ENCODE measurements at regions not wholly inside any gene's neighbourhood (a gene's known extent, or its start where the extent isn't known, plus 50 kb on each side); places are given as distances from the start of the nearest gene placed in this dataset.

DNA sequence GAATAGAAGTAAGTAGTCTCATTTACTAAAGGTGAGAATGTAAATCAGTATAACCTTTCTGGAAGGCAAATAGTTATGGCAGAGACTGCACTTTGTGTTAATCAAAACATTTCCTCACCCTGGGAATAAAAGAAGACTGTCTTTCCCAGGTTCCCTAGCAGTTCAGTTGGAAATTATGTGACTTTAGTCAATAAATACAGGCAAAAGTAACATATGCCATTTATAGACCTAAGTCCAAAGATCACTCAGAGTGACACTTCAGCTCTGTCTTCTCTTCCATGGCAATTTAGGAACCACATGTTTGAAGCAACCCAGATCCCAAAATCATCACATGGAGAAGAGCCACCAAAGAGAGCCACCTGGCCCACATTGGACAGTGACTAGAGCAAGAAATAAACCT lies 160.7 kb upstream of the SV2C start:
- H3K27me3 Mint-ChIP-seq (ENCODE audit: unreplicated experiment), result peaks cover 2% of the 10 kb centered on the region
- no peak for DNase-seq (ENCODE audit: low spot score)
- H3K36me3 Mint-ChIP-seq (ENCODE audit: low read depth, unreplicated experiment), result no peaks in the 10 kb centered on the region
- TF ChIP-seq, protein P1, sequence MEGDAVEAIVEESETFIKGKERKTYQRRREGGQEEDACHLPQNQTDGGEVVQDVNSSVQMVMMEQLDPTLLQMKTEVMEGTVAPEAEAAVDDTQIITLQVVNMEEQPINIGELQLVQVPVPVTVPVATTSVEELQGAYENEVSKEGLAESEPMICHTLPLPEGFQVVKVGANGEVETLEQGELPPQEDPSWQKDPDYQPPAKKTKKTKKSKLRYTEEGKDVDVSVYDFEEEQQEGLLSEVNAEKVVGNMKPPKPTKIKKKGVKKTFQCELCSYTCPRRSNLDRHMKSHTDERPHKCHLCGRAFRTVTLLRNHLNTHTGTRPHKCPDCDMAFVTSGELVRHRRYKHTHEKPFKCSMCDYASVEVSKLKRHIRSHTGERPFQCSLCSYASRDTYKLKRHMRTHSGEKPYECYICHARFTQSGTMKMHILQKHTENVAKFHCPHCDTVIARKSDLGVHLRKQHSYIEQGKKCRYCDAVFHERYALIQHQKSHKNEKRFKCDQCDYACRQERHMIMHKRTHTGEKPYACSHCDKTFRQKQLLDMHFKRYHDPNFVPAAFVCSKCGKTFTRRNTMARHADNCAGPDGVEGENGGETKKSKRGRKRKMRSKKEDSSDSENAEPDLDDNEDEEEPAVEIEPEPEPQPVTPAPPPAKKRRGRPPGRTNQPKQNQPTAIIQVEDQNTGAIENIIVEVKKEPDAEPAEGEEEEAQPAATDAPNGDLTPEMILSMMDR (IDR thresholded peaks at IDR 0.05; ENCODE audit: unreplicated experiment), result no peak
- H3K27ac Mint-ChIP-seq (ENCODE audit: unreplicated experiment), result no peak overlapping the region
- H3K9me3 Mint-ChIP-seq (ENCODE audit: unreplicated experiment), result no peaks in the 10 kb centered on the region
- H3K4me1 Mint-ChIP-seq (ENCODE audit: unreplicated experiment), result no peaks in the 10 kb centered on the region
- no peak overlapping the region for H3K4me3 Mint-ChIP-seq (ENCODE audit: unreplicated experiment)

DNA sequence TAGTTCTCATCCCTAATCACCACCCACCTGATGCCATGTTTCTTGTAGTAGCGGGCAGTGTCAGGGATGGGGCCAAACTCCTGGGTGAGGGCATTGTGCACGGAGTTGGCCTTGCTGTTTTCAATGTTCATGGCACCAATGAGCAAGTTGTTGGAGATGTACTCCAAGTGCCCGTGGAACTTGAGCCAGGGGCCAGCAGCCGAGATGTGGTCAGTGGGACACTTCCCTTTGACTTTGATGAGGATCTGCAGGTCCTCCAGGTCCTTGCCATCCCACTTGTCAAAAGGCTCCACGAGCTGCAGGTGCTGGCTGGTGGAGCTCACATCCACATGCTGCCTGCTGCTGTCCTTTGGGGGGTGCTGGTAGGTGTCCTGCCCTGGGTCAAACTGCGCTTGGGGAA lies 162.2 kb upstream of the SV2C start:
- TF ChIP-seq, protein P1 (IDR thresholded peaks at IDR 0.05; ENCODE audit: unreplicated experiment), result no peak
- no peak overlapping the region for H3K27ac Mint-ChIP-seq (ENCODE audit: unreplicated experiment)
- no peak for DNase-seq (ENCODE audit: low spot score)
- no peak overlapping the region for H3K4me3 Mint-ChIP-seq (ENCODE audit: unreplicated experiment)
- H3K36me3 Mint-ChIP-seq (ENCODE audit: low read depth, unreplicated experiment), result no peaks in the 10 kb centered on the region
- no peaks in the 10 kb centered on the region for H3K4me1 Mint-ChIP-seq (ENCODE audit: unreplicated experiment)
- peaks cover 2% of the 10 kb centered on the region for H3K27me3 Mint-ChIP-seq (ENCODE audit: unreplicated experiment)
- no peaks in the 10 kb centered on the region for H3K9me3 Mint-ChIP-seq (ENCODE audit: unreplicated experiment)

DNA sequence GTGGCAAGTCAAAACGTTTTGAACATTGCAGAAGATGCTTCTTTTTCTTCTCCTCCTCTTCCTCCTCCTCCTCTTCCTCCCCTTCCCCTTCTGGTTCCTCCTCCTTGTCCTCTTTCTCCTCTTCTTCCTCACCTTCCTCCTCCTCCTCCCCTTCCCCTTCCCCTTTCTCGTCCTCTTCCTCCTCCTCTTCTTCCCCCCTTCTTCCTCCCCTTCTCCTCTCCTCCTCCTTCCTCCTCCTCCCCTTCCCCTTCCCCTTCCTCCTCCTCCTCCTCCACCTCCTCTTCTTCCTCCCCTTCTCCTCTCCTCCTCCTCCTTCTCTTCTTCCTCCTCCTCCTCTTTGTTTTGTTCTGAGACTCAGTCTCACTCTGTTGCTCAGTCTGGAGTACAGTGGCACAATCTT lies 167.0 kb upstream of the SV2C start:
- TF ChIP-seq, protein P1 (IDR thresholded peaks at IDR 0.05; ENCODE audit: unreplicated experiment), result no peak
- no peaks in the 10 kb centered on the region for H3K9me3 Mint-ChIP-seq (ENCODE audit: unreplicated experiment)
- peaks cover 2% of the 10 kb centered on the region for H3K27me3 Mint-ChIP-seq (ENCODE audit: unreplicated experiment)
- H3K36me3 Mint-ChIP-seq (ENCODE audit: low read depth, unreplicated experiment), result no peaks in the 10 kb centered on the region
- DNase-seq (ENCODE audit: low spot score), result no peak
- H3K27ac Mint-ChIP-seq (ENCODE audit: unreplicated experiment), result no peak overlapping the region
- H3K4me1 Mint-ChIP-seq (ENCODE audit: unreplicated experiment), result no peaks in the 10 kb centered on the region
- H3K4me3 Mint-ChIP-seq (ENCODE audit: unreplicated experiment), result no peak overlapping the region

DNA sequence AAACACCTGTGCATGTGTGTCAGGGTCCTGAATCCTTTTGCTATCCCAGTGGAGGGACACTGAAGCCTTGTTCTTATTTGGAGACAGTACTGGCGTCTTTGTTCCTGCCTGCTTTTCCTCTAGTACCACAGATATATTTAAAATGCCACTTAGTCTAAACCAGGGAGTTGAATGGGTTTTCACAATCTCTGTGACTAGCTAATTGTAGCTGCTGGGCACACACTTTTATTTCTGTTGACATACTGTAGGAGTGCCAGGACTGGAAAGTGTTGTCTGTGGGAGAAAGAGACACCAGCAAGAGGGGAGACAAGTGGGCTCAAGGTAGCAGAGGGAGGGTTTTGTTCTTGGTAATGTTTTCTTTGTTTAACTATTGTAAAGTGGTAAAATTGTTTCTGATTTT lies 174.0 kb upstream of the SV2C start:
- Mint-ChIP-seq H3K4me1 (ENCODE audit: unreplicated experiment) (no peaks in the 10 kb centered on the region), H3K27ac (ENCODE audit: unreplicated experiment) (no peak overlapping the region), H3K9me3 (ENCODE audit: unreplicated experiment) (no peaks in the 10 kb centered on the region), H3K36me3 (ENCODE audit: low read depth, unreplicated experiment) (no peaks in the 10 kb centered on the region), H3K27me3 (ENCODE audit: unreplicated experiment) (no peaks in the 10 kb centered on the region), H3K4me3 (ENCODE audit: unreplicated experiment) (no peak overlapping the region)
- TF ChIP-seq, protein P1 (IDR thresholded peaks at IDR 0.05; ENCODE audit: unreplicated experiment), result no peak
- DNase-seq (ENCODE audit: low spot score), result no peak

DNA sequence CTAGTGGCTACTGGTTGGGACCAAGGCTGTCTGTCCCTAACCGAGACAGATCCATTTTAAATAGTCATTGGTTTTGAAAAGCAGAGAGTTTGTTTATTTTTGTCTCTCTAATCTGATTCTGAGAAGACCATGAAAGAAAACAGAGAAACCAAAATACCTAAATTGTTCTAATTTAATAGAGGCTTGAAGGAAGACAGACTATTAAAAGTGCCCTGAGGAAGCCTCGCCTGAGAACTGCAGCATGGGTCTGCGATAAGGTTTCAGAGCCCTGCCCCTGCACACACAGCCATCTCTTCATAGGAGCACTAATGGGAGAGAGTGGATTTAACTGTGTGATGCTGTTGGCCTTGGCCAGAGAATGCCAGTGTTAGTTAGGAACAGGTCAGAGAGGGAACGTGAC lies 175.5 kb upstream of the SV2C start:
- TF ChIP-seq, protein P1 (IDR thresholded peaks at IDR 0.05; ENCODE audit: unreplicated experiment), result no peak
- DNase-seq (ENCODE audit: low spot score), result no peak
- Mint-ChIP-seq H3K27me3 (ENCODE audit: unreplicated experiment) (no peaks in the 10 kb centered on the region), H3K4me1 (ENCODE audit: unreplicated experiment) (no peaks in the 10 kb centered on the region), H3K9me3 (ENCODE audit: unreplicated experiment) (no peaks in the 10 kb centered on the region), H3K4me3 (ENCODE audit: unreplicated experiment) (no peak overlapping the region), H3K36me3 (ENCODE audit: low read depth, unreplicated experiment) (no peaks in the 10 kb centered on the region), H3K27ac (ENCODE audit: unreplicated experiment) (no peak overlapping the region)
